Heart left ventricle (tissue), 13 donors: ENCODE measurements at regions not wholly inside any gene's neighbourhood (a gene's known extent, or its start where the extent isn't known, plus 50 kb on each side); places are given as distances from the start of the nearest gene placed in this dataset.

Experiments used
- POLR2A ChIP-seq, 2 donors: fragments of 450-650 bp; IDR thresholded peaks; one replicate each; pipeline ENCODE4 v1.6.1; 2017; ENCODE audit warnings: antibody characterized with exemption in 2 of 2, mild to moderate bottlenecking in 2 of 2, moderate library complexity in 2 of 2
- TF ChIP-seq, protein P1 (sequence below), 12 donors: fragments of 200-600 bp; sonication (generic) in 4 of 12; IDR thresholded peaks; one replicate each; pipeline versions ENCODE4 v1.5.0 to v1.8.0; 2018 to 2022; ENCODE audit warnings: antibody characterized with exemption in 12 of 12, mild to moderate bottlenecking in 5 of 12
- donor health status: ischemic (EF 13 %, LVEDD 7.1; RV severe dilation, severe dysfunction).
- donor health status: DM: no; HTN: yes; CAD: no.
- donor health status: DM: no; HTN: no; CAD: no.
- donor health status: ischemic (EF 25% LVEDD 6.9; RV normal size, moderate dysfunction).
- donor health status: ischemic (EF 25% LVEDD 5.7; RV mildly dilated, moderate dysfunction).
- donor health status: ischemic (EF 35%, LVEDD 5.7; RV mildly dilated, moderate dysfunction).
- donor health status: nonischemic (EF 11% LVEDD 7.7; RV severe dilation, severe dysfunction).
- donor health status: DM: yes; HTN: yes; CAD: no.
- donor health status: PGD.
- donor health status: ischemic (EF 29% LVEDD 5.4; RV normal size, mild dysfunction).
- donor health status: nonischemic (EF 23%, LVEDD 6.1; RV moderate dilation, normal function).

DNA sequence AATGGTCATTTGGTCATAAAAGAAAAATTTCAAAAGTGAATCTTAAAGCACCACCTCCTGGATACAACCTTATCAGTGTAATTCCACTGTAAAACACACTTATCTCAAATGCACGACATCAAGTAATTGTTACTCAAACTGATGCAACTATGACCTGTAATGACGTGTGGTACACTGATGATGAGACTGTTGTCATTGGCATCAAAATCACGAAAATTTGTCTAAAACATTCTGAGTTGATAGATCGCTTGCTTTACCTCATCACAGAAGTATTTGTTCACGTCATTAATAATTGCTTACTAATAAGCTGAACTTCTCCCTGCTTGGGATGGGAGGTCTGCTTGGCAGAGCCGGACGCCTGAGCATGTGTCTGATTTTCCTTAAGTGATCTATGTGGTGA lies 221.8 kb upstream of the KLF6 start:
- TF ChIP-seq, protein P1, sequence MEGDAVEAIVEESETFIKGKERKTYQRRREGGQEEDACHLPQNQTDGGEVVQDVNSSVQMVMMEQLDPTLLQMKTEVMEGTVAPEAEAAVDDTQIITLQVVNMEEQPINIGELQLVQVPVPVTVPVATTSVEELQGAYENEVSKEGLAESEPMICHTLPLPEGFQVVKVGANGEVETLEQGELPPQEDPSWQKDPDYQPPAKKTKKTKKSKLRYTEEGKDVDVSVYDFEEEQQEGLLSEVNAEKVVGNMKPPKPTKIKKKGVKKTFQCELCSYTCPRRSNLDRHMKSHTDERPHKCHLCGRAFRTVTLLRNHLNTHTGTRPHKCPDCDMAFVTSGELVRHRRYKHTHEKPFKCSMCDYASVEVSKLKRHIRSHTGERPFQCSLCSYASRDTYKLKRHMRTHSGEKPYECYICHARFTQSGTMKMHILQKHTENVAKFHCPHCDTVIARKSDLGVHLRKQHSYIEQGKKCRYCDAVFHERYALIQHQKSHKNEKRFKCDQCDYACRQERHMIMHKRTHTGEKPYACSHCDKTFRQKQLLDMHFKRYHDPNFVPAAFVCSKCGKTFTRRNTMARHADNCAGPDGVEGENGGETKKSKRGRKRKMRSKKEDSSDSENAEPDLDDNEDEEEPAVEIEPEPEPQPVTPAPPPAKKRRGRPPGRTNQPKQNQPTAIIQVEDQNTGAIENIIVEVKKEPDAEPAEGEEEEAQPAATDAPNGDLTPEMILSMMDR (IDR thresholded peaks at IDR 0.05): no peak
- TF ChIP-seq POLR2A (IDR thresholded peaks at IDR 0.05): no peak
